HG03097 (cell line): ENCODE measurements at regions not wholly inside any gene's neighbourhood (a gene's known extent, or its start where the extent isn't known, plus 50 kb on each side); places are given as distances from the start of the nearest gene placed in this dataset.

Source experiments
- ATAC-seq: cut with Tn5 transposase; IDR thresholded peaks from one replicate; pipeline ENCODE4 v1.9.1; 2021; ENCODE audit not compliant: unreplicated experiment, low FRiP score

- ATAC-seq = no peak
Observed at GRCh38 chr7:25279705-25280104, 51.4 kb upstream of the NPVF start.

- ATAC-seq = no peak
Observed at GRCh38 chr7:25280181-25280580, 51.9 kb upstream of the NPVF start.

DNA sequence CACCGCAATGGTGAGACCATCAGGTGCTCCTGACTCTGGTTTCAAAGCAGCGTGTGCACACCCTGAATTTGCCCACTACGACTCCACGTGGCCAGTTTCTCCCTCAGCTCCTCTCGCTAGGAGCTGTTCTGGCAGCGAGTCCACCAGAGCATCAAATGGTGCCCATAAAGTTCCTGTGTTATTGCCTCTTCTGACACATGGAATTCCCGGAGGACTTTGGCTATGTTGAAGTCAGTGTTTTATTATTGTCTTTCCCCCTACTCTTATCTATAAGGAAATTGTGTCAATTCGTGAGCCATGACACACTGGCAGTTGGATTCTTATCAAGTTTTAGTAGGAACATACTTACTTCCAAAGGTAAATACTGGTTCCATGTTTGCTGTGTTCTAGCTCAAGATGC lies 53.9 kb upstream of the NPVF start:
- ATAC-seq = no peak

DNA sequence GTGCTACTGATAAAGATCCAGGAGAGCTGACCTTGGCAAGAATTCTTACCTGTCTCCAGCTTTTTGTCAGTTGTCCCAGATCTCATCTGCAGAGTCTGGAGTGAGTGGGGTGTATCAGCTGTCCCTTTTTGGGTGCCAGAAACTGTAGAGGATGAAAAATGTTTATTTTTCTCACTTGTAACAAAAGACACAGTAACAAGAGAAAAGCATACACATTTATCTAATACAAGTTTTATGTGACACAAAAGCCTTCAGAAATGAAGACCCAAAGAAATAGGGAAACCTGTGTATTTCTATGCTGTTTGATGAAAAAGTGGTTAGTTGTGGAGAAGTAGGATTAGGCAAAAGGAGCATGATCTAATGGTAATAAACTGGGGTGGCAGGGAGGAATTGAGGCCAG lies 58.5 kb upstream of the NPVF start:
- ATAC-seq = no peak

GRCh38 chr7:25287291-25287690 lies 59.0 kb upstream of the NPVF start:
- ATAC-seq = no peak

DNA sequence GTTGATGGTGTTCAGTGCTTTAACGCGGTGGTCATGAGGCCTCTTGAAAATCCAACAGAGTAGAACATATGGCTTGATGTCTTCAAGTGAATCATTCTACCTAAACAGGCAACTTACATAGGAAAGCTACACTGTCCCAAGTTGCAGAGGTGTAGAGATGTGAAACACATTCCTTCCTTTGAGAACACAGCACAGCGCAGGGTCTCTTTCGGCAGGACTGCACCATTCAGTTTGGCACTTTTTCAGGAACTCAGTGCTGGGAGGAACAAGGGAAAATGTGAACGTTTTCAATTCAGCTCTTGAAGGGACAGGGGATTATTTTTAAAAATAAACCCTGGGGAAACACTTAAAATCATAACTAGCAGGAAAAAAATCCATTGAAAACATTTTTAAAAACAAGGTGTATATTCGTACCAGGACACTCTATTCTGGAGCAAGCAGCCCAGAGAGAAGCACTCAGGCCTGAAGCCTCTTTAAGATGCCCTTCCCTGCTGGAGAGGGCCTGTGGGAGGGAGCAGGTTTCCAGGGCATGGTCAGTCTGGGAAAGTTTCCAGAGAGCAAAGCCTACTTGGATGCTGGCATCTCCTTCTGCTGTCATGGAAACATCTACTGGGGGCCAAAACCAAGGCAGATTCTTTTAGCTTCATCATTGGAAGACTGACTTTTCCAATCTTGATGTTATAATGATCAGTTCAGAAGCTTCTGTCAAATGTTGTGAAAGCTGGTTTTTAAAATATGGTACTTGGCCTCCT lies 60.4 kb upstream of the NPVF start:
- ATAC-seq = no peak

DNA sequence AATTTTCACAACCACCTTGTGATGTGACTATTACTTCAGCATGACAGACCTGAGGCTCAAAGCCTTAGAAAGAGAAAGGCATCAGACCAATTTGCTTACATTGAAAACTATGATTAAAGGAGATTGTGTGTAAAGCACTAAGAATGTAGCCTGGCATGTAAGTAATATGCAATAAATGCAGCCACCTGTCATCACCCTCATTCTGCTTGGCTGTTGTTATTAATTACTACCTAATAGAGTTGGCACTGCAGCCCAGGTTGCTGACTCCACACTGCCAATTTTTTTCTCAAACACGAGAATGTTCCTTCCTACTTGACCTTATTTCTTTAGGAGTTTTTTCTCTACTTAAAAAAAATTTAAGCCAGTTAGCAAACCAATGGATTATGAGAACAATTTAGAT lies 61.2 kb upstream of the NPVF start:
- no peak for ATAC-seq

DNA sequence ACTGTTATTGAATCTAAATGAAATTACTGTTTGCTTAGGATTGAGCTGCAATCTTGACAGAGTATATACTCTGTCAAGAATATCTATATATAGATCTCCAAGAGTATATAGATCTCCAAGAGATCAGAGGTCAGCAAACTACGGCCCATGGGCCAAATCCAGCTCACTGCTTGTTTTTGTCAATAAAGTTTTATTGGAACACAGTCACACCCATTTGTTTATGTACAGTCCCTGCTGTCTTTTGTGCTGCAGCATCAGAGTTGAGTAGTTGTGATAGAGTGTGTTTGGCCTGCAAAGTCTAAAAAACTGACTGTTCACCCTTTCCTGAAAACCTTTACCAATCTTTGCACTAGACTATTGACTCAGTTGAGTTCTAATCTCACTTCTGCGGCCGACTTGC lies 66.3 kb upstream of the NPVF start:
- no peak for ATAC-seq

DNA sequence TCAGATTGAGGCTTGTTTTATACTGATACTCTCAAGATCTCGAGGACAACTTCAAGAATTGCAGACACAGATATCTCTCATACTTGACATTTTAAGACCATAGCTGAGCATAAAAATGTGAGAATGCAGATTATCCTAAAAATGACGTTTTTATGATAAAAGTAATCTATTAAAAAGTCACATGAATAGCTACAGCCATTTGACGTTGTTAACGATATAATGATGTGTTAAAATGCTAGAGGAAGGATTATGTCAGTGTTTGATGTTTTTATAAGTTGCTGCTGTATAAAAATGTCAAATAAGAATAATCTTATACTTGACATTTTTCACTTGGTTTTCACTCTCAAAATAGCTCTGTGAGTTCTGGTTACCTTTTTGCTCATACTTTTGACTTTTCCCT lies 67.1 kb upstream of the NPVF start:
- no peak for ATAC-seq

DNA sequence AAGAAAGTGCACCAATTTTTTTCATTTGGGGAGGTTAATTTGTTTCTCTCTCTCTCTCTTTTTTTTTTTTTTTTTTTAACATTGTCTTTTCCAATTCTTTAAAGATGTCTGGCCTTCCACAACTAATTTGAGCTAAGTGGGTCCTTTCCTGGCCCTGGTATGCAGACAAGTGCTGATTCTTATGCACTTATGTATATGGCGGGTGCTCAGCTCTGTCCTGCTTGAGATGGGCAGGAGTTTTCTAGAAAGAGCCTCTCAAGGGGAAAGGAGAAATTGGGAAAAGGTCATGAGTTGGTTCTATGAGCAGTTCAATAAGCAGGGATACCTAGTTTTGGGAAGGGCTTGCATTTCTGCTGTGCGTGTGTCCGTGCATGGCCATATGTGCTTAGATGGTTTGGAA lies 67.8 kb upstream of the NPVF start:
- ATAC-seq = no peak

- ATAC-seq = no peak
Observed at GRCh38 chr7:25297278-25297677, 69.0 kb upstream of the NPVF start.

DNA sequence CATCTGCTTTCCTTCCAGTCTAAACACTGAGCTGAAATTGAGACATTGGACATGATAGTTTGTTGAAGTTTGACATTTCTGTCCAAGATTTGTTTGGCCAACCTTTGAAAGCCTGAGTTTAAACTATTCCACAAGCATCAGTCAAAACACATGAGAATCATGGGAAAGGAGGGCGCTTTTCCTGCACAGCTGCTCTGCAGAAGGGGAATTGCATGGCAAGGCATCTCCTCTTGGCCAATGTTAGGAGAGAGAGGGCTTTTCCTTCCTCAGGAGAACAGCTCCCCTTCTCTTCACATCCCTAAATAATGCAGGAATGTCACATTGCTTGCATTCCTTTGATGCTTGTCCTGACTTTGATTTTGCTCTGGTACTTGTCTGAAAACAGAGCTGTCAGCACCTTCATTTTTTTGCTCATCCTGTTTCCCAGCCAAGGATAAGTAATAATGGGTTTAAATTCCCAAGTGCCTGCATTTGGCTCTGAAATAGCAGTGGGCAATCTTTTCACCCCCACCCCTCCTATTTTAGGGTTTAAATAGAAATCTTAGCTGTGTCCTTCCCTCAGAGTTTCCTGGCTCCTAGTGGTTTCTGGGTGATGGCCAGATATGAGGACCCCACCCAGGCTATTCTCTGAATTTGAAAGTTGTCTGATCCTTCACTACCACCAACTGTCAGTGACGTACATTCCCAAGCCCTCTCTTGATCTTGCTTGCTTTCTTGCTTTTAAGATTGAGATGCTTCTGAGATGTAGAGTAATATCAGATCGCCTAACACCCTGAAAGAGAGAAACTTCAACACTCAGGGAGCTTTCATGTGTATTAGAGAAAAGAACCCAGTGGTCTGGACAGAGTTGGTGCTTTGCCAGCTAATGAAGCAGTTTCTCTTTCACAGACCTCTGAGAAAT lies 75.2 kb upstream of the NPVF start:
- ATAC-seq = no peak

DNA sequence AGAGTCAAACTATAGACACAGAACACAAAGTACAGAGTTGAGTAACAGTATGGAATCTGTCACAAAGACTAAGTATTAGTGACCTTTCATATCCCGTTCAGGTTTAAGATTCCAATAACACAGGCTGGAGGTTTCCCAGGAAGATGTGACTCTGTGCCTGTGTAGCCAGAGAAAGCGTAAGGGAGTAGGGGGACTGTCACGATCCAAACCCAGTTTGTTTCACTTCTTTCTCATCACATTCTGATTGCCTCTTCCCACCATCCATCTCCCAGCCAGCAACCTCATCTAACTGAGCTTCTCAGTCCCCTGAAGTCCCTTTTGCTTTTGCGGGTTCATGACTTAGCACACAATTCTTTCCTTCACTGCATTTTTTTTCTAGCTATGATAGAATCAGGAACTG lies 76.4 kb upstream of the NPVF start:
- ATAC-seq = no peak

DNA sequence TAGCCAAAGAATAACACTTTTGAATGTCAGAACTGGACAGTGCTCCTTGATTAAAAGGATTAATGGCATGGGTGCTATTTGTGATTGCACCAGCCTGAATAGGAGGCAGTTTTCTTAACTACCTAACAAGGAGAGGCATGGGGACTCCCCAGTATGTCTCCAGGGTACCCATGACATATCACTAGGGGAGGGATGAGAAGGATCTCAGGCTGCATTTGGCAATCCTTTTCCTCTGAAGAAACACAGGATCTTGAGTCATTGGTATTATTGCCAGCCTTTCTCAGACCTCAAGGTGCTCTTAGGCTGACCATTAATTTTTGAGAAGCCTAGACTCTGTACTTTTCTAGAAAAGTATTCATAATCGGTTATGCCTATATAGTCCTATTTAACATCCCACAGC lies 77.5 kb upstream of the NPVF start:
- ATAC-seq = no peak

GRCh38 chr7:25307624-25308023 lies 79.3 kb upstream of the NPVF start:
- ATAC-seq = no peak

DNA sequence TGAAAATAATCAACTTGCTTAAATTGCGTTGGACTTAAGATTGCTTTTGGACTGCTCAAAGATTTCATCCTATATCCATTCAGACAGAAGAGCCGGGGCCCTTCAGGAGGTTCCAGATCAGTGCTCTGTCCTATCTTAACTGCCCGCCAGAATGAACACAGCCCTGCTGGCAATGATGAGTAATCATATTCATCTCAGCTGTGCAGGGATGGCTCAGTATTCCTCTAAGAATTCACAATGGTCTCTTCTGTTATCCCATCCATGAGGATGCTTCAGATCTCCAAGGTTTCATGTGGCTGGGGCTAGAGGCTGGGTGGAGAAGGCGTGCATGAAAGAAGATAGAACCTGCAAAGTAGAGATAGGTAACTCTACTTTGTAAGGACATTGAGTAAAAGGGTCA lies 80.0 kb upstream of the NPVF start:
- no peak for ATAC-seq

DNA sequence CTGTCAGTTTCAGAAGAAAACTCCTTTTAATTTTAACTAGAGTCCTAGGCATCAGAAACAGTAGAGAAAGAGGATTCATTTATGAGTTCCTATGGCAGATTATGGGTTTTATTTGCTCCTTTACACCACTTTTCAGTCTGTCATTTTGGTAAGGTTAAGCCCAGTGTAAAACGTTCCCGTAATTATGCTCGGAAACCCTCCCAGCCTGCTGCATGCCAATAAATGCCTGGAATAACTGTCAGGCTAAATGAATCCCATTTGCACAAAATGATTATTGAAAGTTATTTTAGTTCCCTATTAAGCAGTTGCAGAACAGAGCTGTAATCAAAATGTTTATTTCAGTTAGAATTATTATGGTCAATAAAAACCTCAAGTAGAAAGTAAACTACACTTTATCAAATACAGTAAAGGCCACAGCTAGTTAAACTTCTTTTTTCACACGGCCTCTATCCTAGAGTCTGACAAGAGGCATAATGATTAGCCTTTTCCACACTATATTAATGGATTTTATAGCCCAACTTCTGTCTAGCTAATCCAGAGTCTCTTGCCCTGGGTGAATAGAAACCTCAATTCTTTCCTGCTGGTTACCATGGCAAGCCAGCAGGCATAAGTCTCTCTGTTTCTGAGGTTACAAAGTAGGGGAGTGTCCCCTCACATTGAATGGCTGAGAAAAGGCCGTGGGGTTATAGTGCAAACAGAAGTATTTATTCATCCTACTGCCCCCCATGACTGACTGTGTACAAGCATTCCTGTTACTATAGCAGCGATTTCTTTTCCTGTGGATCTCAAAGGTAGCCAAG lies 80.8 kb upstream of the NPVF start:
- ATAC-seq = no peak

DNA sequence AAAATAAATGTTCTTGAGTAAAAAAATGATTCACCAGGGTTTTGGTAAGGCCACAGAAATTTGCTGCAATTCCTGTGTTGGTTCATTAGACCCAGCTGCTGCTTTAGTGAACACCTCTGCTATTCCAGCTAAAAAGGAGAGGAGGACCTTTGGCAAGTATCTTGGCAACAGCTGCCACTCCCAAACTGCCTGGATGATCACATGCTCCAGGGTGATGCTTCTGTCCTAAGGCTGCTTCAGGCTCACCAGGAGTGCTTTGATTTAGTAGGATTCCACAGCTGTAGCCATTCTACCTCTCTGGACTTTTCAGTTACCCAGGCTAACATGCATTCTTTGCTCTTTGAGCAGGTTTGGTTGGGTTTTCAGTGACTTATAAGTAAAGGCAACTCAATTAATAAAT lies 82.6 kb upstream of the NPVF start:
- no peak for ATAC-seq

DNA sequence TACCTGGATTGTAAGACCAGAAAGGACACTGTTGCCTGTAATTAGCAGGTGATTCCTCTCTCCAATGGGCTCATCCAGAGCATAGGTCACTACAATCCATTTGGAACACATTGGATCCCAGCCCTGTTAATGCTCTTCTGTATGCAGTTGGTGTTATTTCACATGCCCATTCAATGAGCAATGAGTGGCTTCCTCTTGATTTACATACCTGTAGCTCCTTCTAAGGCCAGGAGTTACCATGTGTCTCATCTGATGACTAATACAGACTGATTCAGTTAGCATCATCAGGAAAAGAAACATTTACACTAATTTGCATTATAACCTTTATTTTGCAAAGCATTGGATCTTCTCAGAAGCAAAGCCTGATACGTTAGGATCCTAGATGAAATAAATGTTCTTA lies 83.1 kb upstream of the NPVF start:
- no peak for ATAC-seq

DNA sequence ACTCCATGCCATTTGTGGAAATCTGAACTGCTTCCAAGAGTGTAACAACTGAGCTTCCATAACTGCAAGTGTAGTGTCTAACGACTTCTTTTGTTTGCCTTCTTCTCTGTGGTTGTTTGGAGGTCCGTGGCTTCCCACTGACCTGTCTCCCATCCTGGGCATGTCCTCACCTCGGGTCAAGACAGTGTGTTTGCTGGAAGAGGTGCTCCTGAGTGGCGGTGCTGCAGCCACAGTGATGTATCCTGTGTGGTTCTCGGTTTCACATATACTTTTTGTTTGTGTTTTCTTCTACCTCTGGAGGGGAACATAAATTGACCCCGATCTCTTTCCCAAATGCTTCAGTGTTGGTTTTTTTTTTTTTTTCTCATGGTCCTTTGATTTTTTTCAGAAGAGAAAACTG lies 84.7 kb upstream of the NPVF start:
- ATAC-seq = no peak

GRCh38 chr7:25313526-25313925 lies 85.2 kb upstream of the NPVF start:
- ATAC-seq = no peak
